Kidney epithelial cell (primary cell): ENCODE measurements at regions not wholly inside any gene's neighbourhood (a gene's known extent, or its start where the extent isn't known, plus 50 kb on each side); places are given as distances from the start of the nearest gene placed in this dataset.

Experiments
- DNase-seq: peaks from one replicate; pipeline ENCODE4 v3.0.0-alpha.2; 2010; ENCODE audit warnings: low read depth
- H3K27me3 ChIP-seq: 2 replicates; pipeline ENCODE4 v1.6.0; 2011; ENCODE audit warnings: low read length; ENCODE audit not compliant: control insufficient read depth, insufficient read depth
- H3K36me3 ChIP-seq: 2 replicates; pipeline ENCODE4 v1.5.1; 2011; ENCODE audit warnings: low read length; ENCODE audit not compliant: control insufficient read depth, insufficient read depth
- H3K4me3 ChIP-seq: 2 replicates; pipeline ENCODE4 v1.5.1; 2011; ENCODE audit warnings: low read depth, mild to moderate bottlenecking, control low read depth, low read length
- CTCF ChIP-seq: IDR thresholded peaks from 2 replicates; pipeline ENCODE4 v1.5.1; 2011; ENCODE audit warnings: mild to moderate bottlenecking, moderate library complexity, low read length, control low read depth, inconsistent platforms; ENCODE audit not compliant: insufficient read depth, poor library complexity, severe bottlenecking

GRCh38 chr7:32298408-32299132, 191.6 kb downstream of the LSM5 start:
- no peak for DNase-seq
- Histone ChIP-seq H3K36me3 (no peaks in the 10 kb centered on the region), H3K27me3 (peaks cover 31% of the 10 kb centered on the region), H3K4me3 (peak overlapping the region; percentile 29)
- no peak for TF ChIP-seq CTCF

DNA sequence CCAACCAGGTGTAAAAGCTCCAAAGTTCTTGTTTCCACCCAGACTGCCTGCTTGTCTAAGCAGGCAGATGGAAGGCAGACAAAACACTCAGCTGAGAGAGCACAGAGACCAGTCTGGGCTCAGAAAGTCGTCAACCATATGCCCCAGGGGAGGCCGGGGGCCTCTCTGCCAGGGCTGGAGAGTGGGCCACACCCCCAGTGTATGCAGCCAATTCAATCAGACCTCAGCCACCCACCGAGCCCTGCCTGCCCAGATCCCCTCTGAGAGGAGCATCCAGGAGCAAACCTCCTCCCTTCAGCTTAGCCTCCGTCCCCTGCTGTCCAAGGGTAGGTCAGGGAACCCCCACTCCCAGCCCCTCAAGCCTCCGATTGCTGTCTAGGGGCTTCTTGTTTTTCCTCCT, 196.3 kb downstream of the LSM5 start:
- no peak overlapping the region for H3K4me3 ChIP-seq
- TF ChIP-seq CTCF: no peak

GRCh38 chr7:32289651-32290414, 200.3 kb downstream of the LSM5 start:
- DNase-seq: no peak
- Histone ChIP-seq H3K27me3 (peaks cover 3% of the 10 kb centered on the region), H3K4me3 (no peak overlapping the region), H3K36me3 (no peaks in the 10 kb centered on the region)
- no peak for TF ChIP-seq CTCF

More for the DNA sequence above, 196.3 kb downstream of the LSM5 start:
- no peaks in the 10 kb centered on the region for H3K36me3 ChIP-seq
- DNase-seq: no peak
- H3K27me3 ChIP-seq: peaks cover 20% of the 10 kb centered on the region

- TF ChIP-seq CTCF: no peak
- Histone ChIP-seq H3K27me3 (no peaks in the 10 kb centered on the region), H3K36me3 (no peaks in the 10 kb centered on the region), H3K4me3 (no peak overlapping the region)
- DNase-seq: no peak
Measured at GRCh38 chr7:32285698-32286097, 204.5 kb downstream of the LSM5 start.

DNA sequence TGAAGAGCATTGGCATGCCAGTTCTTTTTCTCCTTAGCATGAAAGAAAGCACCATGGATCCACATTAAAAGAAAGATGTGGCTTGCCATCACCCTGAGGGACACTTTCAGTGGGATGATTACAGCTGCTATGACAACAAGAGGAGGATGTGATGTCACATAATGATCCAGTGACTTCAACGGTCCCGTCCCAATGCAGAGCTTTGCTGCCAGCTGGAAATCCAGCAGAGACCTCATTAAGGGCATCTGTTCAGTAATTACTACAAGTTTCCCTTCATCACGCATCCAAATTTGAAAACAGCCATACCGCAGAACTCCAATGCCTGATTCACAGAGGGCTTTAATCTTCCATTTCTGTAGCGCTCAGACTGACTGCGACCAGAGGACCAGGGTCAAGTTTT, 206.6 kb downstream of the LSM5 start:
- Histone ChIP-seq H3K36me3 (no peaks in the 10 kb centered on the region), H3K27me3 (no peaks in the 10 kb centered on the region), H3K4me3 (no peak overlapping the region)
- TF ChIP-seq CTCF: no peak
- no peak for DNase-seq

DNA sequence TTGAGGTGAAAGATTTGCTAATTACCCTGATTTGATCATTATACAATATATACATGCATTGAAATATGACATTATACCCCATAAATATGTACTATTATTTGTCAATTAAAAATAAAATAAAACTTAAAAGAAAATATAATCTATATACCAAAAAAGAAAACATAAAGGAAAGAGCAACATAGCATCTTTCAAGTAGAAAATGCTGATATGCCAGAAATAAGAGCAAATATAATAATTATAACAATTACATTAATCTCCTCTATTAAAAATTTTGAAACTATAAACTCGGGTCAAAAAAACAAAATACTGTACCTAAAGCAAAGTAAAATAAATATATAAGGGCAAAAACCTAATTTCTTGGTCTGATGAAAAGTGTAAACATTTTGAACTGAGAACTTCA, 209.3 kb upstream of the PDE1C start:
- H3K27me3 ChIP-seq: peaks cover 2% of the 10 kb centered on the region
- DNase-seq: no peak
- no peak for TF ChIP-seq CTCF
- H3K36me3 ChIP-seq: no peaks in the 10 kb centered on the region
- H3K4me3 ChIP-seq: no peak overlapping the region
